T-helper 2 cell treated with Interferon-gamma antibody and Interleukin-4, amounts not matched to agents 100 ng/mL and 5 ng/mL, for 36 hours (primary cell): ENCODE measurements at regions not wholly inside any gene's neighbourhood (a gene's known extent, or its start where the extent isn't known, plus 50 kb on each side); places are given as distances from the start of the nearest gene placed in this dataset.

Source experiments
- intact Hi-C: fragments of 100-400 bp; cut with micrococcal nuclease; formaldehyde crosslinking; loops from one replicate; pipeline ENCODE4 v1.15.1; 2023

DNA sequence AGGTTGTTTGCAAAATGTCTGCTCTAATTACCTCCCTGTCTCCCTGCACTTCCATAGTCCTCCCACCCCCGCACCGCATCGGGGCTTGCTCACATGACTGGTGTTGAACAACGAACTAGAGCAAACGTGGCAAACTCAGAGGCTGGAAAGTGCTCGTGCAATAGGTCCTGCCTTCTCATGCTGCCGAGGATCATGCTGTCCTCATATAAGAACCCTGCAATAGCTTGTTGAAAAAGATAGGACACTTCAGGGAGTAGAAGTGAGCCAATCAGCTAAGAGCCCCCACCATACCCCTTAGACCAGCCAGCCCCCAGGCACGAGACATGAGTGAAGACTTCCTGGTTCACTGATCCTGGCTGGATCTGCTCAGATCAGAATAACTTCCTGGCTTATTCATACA, 219.2 kb downstream of the C6orf118 start:
- intact Hi-C loops = no loop called here

DNA sequence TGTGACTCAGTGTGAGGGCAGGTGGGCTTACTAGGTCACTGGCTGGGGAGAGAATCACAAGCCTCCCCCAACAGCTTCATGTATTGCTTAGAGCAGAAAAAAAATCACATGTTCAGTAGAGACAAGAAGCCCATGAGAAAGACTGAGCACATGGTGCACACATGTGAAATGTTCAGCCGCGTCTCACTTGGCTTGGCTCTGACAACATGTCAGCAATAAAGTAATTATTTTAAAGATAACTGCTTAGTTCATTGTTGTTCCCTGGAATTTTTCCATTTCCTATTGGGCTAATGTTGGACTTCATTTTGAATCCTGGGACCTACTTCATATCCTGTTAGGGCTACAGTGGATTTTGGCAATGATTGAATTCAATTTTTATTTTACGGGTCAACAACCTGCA, 222.6 kb downstream of the C6orf118 start:
- intact Hi-C loops = no loop called here

DNA sequence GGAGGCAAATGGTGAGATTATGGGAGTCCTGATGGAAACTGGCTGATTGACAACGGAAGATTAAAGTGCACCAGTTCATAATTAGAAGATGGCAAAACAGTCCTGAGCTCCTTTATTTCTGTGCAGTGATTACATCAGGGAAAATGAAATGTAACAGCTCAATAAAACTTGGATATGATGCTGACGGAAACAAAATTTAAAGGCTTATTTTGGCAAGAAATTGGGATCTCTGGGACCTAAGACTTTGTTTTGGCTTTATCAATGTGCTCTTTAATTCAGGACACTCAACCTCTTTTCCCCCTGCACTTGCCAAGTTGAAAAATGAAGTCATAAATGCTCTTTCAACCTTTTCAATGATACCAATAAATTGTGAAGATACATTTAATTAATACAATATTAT, 226.8 kb downstream of the C6orf118 start:
- intact Hi-C loops = no loop called here

DNA sequence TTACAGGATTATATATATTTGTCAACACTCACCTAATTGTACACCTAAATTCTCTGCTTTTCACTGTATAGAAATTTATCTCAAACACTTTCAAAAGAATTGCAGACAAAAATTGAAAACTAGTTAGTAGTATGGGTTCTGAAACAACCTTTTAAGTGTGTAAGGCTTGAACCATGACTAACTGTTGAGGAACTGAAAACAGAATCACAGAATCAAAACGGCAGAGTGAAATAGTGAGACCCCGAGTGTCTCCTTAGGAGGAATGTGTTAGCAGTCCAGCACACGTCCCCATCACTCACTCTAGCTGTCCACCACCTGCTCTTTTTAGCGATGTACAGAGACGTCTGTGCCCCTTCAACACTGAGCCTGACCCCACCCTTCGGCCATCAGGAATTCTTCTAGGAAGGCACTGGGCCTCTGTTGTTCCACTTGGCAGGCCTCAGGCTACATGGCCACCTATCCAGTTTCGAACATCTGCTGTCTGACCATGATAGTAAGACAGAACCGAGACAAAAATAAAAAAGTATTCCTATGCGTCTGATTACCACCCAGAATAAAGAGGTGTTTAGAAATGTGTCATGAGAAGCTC, 227.4 kb downstream of the C6orf118 start:
- intact Hi-C loops = no loop called here

DNA sequence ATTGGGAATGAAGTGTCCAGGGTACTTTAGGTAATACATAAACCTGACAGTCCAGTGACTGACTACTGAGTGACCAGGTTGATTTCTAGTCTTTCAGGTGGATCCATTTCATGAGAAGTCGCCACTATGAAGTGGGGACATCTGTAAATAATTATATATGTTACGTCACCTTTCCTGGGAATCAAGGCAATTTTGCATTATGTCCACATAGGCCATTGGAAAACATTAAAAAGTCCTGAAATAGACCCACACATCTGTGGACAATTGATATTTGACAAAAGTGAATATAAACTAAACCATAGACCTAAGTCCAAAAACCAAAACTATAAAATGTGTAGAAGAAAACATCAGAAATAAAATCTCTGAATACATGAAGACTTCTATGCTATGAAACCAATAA, 231.5 kb downstream of the C6orf118 start:
- intact Hi-C loops = no loop called here

DNA sequence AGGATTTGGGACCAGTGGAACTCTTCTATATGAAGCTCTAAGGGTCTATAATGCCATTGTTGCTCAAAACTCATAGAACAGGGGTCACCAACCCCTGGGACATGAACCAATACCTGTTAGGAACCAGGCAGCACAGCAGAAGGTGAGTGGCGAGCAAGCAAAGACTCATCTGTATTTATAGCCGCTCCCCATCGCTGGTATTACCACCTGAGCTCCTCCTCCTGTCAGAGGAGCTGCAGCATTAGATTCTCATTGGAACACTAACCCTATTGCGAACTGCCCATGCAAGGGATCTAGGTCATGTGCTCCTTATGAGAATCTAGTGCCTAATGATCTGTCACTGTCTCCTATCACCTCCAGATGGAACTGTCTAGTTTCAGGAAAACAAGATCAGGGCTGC, 237.5 kb downstream of the C6orf118 start:
- intact Hi-C loops = no loop called here

DNA sequence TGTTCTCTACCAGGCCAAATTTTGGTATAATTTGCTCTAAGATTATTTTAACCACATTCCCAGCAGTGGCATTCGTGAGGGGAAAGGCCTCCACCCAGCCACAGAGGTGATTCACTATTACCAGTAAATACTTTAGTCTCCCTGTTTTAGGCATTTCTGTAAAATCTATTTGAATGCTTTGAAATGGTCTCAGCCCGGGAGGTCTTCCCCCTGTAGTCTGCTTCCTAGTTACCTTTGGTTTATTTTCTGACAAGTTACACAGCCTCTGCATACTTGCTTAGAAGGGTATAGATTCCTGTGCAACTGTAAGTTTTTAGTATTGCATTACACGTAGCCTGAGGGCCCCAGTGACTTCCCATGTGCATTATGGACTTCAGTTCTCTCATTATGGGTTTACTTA, 248.7 kb downstream of the C6orf118 start:
- intact Hi-C loops = no loop called here

DNA sequence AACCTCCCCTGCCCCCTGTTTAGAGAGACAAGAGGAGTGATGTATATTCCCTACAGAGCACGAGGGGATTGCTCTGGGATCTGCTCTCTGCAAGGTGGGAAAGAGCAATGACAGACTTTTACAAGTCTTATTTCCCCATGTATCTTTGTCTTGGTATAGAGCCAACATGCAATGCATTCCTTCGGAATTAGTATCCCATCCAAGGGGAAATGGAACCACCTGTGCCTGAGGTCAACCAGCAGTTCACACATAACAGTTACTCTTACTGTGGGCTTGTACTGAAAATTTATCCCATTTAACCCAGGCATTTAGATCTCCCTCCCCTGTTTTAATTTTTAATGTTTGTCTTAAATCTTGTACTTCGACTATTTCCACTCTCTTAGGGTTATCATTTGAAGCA, 250.4 kb downstream of the C6orf118 start:
- intact Hi-C loops = no loop called here

DNA sequence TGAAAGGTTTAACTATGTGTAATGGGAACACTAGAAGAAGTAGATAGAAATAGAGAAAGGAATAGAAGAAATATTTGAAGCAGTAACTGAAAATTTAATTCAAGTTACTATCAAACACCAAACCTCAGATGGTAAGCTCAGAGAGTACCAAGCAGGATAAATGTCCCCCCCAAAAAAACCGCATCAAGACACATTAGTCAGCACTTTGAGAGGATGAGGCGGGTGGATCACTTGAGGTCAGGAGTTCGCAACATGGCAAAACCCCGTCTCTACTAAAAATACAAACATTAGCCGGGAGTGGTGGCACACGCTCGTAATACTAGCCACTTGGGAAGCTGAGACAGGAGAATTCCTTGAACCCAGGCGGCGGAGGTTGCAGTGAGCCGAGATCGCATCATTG, 253.1 kb downstream of the C6orf118 start:
- intact Hi-C loops = no loop called here

DNA sequence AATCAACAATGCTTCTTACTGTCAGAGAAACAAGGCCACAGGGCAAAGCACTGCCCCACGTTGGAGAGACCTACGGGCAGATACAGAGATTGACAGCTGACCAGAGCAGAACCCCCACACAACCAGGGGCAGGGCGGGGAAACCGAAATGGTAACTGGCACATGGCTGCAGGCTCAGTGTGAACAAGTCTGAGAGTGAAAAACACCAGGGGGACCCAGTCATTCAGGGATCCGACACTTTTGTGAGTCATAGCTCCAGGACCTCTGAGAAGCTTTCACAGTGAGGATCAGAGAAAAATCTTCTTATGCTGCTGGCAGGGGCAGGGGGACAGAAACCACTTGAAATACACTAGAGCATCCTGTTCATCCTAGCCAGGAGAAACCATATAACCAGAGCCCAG, 254.2 kb downstream of the C6orf118 start:
- intact Hi-C loops = no loop called here

DNA sequence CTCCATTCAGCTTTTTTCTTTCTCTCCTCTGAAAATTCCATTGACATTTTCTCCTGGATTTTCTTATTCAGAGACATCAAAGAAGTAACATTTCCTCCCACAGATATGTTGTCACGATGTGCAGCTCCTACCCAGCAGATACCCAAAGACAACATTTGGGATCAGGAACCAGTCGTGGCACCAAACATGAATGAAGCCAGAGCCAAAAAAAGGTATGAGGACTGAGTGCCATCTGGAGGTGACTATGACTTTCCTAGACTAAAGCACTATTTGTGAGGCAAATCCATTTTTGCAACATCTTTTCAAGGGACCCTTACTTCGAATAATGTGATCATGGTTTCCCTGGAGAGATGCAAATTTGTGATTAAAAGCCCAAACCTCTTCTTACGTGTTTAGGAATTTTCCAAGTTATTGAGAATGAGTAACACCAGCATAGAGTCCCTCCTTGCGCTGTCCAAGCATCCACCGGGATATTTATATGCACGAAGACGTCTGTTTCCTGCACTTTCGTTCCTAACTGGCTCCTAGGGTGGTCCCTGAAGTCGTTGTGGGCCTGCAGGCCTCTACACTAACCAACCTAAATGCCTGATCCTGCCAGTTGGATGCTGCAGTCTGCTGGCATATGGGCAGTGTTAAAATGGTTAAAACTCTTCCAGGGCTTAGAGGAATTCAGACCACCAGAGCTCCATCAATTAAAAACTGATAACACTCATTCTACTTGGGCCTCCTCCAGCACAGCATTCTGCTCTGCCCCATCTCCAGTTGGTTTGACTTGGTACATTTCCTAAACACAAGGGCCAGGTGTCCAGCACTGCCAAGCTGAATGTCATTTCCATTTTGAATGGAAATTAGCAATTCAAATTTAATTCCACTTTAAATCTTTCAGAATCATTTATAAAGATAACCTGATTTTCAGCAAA, 256.6 kb downstream of the C6orf118 start:
- intact Hi-C loops = no loop called here

DNA sequence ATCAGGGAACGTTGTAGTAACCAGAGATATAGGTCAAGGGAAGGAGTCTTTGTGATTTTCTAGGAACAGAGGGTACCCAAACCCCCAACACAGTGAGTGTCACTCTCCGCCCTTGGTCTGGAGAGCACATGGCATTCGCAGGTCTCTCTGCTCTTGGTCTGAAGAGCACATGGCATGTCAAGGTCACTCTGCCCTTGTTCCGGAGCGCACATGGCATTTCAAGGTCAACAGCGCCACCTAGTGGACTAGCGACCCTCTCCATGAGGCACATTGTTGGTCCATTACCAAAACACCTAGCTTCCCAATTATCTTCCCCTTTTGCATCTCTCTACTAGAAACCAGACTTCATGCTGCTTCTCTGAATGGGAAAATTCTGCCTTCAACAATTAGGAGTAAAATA, 260.0 kb downstream of the C6orf118 start:
- intact Hi-C loops = no loop called here

DNA sequence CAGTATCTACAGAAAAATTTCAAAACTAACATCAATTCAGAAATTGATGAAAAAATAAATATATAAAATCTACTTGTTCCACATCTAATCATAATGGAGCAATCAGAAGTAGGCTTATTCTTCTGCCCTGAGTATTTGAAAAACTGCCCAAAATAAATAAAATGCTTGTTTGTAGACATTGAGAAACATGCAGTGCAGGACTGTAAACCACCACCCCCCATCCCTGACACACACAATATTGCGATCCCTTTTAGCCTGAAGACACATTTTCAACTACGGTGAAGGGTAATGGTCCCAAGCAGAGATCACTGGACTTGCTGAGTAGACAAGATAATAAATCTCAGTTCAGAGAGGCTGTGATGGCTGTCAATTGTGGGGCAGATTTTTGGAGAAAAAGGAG, 261.5 kb downstream of the C6orf118 start:
- intact Hi-C loops = no loop called here

DNA sequence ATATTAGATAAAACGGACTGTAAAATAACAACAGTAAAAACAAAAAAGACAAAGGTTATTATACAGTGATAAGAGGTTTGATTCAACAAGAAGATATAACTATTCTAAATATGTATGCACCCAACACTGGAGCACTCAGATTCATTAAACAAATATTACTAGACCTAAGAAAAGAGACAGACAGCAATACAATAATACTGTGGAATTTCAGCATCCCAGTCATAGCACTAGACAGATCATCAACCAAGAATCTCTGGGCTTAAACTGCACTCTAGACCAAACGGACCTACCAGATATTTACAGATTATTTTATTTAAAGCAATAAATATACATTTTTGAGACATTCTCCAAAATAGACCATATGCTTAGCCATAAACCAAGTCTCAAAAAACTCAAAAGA, 263.8 kb downstream of the C6orf118 start:
- intact Hi-C loops = no loop called here

DNA sequence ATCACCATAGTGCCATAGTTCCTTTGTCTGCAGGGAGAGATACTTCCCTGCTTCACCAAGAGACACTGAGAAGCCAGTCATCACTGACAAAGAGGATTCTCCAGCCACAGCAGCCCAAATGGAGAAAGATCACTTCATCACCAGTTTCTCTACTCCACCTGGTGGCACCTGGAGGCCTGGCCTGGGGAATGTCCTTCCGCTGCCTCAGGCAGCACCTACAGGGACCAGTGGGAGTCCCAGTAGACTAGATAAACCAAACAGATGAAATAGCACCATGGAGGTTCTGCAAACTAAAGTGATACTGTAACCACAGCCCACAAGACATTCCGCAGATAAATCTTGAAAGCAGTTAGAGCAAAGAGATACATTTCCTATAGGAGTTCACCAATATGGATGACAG, 266.5 kb downstream of the C6orf118 start:
- intact Hi-C loops = no loop called here

DNA sequence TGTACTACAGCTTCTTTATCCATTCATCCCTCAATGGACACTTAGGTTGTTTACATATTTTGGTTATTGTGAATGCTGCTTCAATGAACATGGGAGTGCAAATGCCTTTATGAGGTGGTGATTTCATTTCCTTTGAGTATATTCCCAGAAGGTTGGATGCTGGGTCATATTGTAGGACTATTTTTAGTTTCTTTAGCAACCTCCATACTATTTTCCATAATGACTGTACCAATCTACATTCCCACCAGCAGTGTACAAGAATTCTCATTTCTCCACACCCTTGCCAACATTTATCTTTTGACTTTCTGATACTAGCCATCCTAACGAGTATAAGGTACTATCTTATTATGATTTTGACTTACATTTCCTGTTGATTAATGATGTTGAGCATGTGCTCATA, 269.0 kb downstream of the C6orf118 start:
- intact Hi-C loops = no loop called here

DNA sequence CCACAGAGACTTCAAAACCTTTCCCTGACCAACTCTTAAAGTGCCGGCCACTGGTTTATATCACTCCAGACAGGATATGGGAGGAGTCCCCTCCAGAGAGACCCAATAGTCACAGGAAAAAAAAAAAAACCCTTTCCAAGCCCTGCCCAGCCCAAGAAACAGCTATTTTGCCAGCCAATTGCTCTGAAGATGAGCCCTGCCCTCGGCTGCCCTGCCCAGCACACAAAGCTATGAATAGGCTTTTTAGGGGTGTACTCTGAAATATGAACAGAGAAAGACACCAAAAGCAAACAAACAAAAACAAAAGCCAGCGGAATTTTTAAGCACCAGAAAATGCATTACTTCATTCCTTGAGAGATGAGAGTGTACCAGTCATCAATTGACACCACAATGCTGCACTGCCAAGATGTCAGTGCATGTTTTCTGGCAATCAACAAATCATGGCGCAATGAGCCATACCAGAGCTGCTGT, 275.1 kb downstream of the C6orf118 start:
- intact Hi-C loops = no loop called here

DNA sequence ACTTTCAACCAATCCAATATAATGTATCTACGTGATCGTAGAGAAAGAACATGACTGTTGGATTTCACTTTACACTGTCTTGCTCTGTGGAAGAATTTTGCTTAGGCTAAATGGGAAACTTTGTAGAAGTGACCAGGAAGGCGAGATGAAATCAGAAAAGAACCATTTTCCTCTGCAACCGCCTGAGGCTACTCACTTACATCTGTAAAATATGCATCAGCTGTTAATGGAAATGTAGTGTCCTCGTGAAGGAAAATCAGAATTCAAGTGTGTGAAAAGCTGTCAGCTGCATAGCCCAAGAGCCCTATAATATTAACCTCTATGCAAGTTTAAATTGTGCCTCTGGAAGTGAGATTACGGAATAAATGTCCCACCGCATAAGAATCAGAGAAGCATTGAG, 277.9 kb downstream of the C6orf118 start:
- intact Hi-C loops = no loop called here

DNA sequence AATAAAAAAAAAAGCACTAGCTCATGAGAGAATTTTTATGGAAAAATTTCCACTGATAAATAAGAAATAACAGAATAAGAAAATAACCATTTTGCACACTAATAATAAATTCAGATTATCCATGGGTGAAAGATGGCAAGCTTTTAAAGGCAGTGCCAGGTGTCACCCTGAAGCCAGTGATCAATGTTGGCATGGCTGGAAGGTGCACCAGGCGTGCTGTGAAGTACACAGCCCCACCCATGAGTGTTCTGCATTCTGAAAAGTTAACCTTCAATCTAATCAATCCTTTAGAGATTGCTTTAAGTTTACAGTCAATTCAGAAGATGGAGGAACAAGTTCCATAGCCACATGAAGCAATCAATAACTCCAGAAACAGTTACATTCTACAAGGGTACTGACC, 284.4 kb downstream of the C6orf118 start:
- intact Hi-C loops = loop anchor here (10.0 kb wide), 1 partner anchor 340 kb away; no protein-coding TSS in a partner anchor

DNA sequence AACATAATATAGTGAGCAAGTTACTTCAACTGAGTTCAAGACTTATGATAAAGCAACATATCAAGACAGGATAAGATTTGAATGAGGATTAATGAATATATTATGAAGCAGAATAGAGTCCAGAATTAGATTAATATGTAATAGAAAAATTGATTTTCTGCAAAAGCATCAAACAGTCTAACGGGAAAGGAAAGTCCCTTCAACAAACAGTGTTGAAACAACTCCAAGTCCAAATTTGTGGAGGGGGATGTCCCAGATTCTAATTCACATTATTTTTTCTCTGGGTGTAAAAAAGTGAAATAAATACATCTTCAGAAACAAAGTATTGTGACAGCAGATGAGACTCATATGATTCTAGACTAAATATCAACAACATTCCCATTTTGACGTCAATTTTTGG, 289.7 kb downstream of the C6orf118 start:
- intact Hi-C loops = loop anchor here (10.0 kb wide), 1 partner anchor 345 kb away; no protein-coding TSS in a partner anchor

DNA sequence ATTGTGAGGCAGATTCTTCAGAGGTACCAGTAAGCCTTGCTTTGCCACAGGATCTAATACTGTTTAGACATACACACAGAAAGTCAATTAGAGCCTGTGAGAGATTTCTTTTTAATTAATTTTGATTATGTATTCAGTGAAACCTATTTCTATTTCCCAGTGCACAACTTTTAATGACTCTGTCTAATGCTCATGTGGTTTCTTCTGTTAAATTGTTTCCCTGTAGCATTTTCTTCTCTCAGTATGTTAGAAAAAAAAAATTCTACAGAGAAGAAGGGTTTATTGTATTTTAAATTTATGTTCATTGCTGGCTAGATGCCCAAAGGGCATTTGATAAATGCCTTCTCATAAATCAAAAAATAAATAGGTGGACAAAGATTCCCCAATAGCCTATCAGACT, 293.7 kb downstream of the C6orf118 start:
- intact Hi-C loops = no loop called here

DNA sequence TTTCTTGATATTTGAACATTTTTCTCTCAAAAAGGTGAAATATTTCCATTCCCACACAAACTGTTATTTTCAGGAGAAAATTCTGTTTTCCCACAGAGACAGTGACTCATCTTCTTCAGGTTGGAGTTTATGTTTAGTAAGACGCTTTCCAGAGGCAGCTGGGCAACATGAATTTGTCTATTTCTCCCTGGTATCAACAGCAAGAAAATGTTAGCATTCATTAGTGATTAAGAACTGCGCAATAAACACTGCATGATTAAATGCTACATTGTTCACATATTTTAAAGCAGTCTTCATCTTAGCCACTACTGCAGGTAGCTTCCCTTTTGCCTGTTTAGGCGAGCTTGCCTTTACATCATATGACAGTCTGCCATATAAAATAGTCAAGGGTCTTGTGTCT, 295.7 kb downstream of the C6orf118 start:
- intact Hi-C loops = no loop called here

DNA sequence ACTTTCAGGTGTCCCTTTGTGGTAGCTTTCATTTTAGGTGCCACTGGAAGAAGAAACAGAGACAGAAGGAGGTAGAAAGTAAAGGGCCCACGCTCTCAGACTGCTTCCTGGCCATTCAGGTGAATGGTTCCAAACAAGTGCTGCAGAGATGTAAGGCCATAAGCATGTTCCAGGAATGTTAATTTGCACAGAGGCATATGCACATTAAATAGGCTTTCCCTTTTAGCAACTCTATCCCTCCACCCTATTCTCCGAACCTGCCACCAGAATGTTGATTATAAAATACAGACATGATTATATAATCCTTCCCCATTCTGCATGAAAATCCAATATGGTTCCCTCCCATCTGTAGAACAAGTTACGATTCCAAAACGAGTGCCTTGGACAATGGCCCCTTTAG, 297.2 kb downstream of the C6orf118 start:
- intact Hi-C loops = no loop called here
